ENCODE measurements at regions not wholly inside any gene's neighbourhood (a gene's known extent, or its start where the extent isn't known, plus 50 kb on each side); places are given as distances from the start of the nearest gene placed in this dataset.
"Not testable (repeated sequence)": the region's sequence is repeated elsewhere in the genome, so short reads cannot be mapped to it uniquely, and the experiment has no call there.

DNA sequence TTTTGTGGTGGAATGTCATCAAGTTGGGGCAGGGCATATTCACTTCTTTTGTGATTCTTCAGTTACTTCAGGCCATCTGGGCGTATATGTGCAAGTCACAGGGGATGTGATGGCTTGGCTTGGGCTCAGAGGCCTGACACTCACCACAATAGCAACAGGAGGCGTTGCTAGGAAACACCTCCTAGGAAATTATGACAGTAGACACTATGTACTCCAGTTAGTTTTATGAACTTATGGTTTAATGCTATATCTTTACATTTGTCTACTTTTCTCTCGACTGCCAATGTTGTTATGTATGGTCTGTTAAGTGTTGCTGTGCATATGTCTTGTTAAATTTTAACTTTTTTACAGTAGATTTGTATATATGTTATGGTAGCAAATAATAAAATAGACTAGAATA is 788.7 kb upstream of the GOT2 start:
- Histone ChIP-seq H3K9me3 (ENCODE audit: control insufficient read depth in 4 of 4, low read length in 3 of 4) (no peaks in the 10 kb centered on the region), H3K4me1 (ENCODE audit: control insufficient read depth in 4 of 4, insufficient read depth in 4 of 4, low read length in 3 of 4) (no peaks in the 10 kb centered on the region), H3K27me3 (ENCODE audit: control insufficient read depth in 4 of 4, insufficient read depth in 4 of 4, low read length in 3 of 4) (no peaks in the 10 kb centered on the region), H3K9ac (ENCODE audit: low read depth in 1 of 2, low read length in 2 of 2) (no peak overlapping the region), H3K27ac (ENCODE audit: low read depth in 1 of 2, low read length in 2 of 2) (no peak overlapping the region), H3K36me3 (ENCODE audit: control insufficient read depth in 4 of 4, insufficient read depth in 3 of 4, low read depth in 1 of 4, low read length in 3 of 4) (no peaks in the 10 kb centered on the region), H3K4me3 (ENCODE audit: low read depth in 1 of 3, low read length in 3 of 3) (no peak overlapping the region)
- WGBS = 70% methylated on average over 3 of the region's 3 CpGs
- DNase-seq (ENCODE audit: low spot score) = no peak
- no peak for TF ChIP-seq MAX (IDR thresholded peaks at IDR 0.05)
- no peak for TF ChIP-seq FOXA2 (IDR thresholded peaks at IDR 0.05)
- no peak for TF ChIP-seq HNF4G (IDR thresholded peaks at IDR 0.05)
- no peak for TF ChIP-seq RAD21 (IDR thresholded peaks at IDR 0.05)
- no peak for TF ChIP-seq TAF1 (conservative IDR thresholded peaks at IDR 0.05)
- TF ChIP-seq, protein P1, sequence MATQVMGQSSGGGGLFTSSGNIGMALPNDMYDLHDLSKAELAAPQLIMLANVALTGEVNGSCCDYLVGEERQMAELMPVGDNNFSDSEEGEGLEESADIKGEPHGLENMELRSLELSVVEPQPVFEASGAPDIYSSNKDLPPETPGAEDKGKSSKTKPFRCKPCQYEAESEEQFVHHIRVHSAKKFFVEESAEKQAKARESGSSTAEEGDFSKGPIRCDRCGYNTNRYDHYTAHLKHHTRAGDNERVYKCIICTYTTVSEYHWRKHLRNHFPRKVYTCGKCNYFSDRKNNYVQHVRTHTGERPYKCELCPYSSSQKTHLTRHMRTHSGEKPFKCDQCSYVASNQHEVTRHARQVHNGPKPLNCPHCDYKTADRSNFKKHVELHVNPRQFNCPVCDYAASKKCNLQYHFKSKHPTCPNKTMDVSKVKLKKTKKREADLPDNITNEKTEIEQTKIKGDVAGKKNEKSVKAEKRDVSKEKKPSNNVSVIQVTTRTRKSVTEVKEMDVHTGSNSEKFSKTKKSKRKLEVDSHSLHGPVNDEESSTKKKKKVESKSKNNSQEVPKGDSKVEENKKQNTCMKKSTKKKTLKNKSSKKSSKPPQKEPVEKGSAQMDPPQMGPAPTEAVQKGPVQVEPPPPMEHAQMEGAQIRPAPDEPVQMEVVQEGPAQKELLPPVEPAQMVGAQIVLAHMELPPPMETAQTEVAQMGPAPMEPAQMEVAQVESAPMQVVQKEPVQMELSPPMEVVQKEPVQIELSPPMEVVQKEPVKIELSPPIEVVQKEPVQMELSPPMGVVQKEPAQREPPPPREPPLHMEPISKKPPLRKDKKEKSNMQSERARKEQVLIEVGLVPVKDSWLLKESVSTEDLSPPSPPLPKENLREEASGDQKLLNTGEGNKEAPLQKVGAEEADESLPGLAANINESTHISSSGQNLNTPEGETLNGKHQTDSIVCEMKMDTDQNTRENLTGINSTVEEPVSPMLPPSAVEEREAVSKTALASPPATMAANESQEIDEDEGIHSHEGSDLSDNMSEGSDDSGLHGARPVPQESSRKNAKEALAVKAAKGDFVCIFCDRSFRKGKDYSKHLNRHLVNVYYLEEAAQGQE (IDR thresholded peaks at IDR 0.05) = no peak
- TF ChIP-seq, protein P2, sequence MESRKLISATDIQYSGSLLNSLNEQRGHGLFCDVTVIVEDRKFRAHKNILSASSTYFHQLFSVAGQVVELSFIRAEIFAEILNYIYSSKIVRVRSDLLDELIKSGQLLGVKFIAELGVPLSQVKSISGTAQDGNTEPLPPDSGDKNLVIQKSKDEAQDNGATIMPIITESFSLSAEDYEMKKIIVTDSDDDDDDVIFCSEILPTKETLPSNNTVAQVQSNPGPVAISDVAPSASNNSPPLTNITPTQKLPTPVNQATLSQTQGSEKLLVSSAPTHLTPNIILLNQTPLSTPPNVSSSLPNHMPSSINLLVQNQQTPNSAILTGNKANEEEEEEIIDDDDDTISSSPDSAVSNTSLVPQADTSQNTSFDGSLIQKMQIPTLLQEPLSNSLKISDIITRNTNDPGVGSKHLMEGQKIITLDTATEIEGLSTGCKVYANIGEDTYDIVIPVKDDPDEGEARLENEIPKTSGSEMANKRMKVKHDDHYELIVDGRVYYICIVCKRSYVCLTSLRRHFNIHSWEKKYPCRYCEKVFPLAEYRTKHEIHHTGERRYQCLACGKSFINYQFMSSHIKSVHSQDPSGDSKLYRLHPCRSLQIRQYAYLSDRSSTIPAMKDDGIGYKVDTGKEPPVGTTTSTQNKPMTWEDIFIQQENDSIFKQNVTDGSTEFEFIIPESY (IDR thresholded peaks at IDR 0.05) = no peak
- no peak for TF ChIP-seq YY1 (IDR thresholded peaks at IDR 0.05)
- no peak for TF ChIP-seq GABPA (IDR thresholded peaks at IDR 0.05 in 1 of 2, conservative IDR thresholded peaks at IDR 0.05 in 1 of 2)
- TF ChIP-seq RXRA (IDR thresholded peaks at IDR 0.05) = no peak
- TF ChIP-seq, protein P3, sequence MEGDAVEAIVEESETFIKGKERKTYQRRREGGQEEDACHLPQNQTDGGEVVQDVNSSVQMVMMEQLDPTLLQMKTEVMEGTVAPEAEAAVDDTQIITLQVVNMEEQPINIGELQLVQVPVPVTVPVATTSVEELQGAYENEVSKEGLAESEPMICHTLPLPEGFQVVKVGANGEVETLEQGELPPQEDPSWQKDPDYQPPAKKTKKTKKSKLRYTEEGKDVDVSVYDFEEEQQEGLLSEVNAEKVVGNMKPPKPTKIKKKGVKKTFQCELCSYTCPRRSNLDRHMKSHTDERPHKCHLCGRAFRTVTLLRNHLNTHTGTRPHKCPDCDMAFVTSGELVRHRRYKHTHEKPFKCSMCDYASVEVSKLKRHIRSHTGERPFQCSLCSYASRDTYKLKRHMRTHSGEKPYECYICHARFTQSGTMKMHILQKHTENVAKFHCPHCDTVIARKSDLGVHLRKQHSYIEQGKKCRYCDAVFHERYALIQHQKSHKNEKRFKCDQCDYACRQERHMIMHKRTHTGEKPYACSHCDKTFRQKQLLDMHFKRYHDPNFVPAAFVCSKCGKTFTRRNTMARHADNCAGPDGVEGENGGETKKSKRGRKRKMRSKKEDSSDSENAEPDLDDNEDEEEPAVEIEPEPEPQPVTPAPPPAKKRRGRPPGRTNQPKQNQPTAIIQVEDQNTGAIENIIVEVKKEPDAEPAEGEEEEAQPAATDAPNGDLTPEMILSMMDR (IDR thresholded peaks at IDR 0.05; ENCODE audit: low read depth, low read length, missing input control) = no peak

- H3K27me3 ChIP-seq (ENCODE audit: control insufficient read depth in 4 of 4, insufficient read depth in 4 of 4, low read length in 3 of 4); H3K4me3 ChIP-seq (ENCODE audit: low read depth in 1 of 3, low read length in 3 of 3); DNase-seq (ENCODE audit: low spot score); H3K9me3 ChIP-seq (ENCODE audit: control insufficient read depth in 4 of 4, low read length in 3 of 4); H3K4me1 ChIP-seq (ENCODE audit: control insufficient read depth in 4 of 4, insufficient read depth in 4 of 4, low read length in 3 of 4); H3K36me3 ChIP-seq (ENCODE audit: control insufficient read depth in 4 of 4, insufficient read depth in 3 of 4, low read depth in 1 of 4, low read length in 3 of 4); H3K27ac ChIP-seq (ENCODE audit: low read depth in 1 of 2, low read length in 2 of 2); H3K9ac ChIP-seq (ENCODE audit: low read depth in 1 of 2, low read length in 2 of 2): not testable (repeated sequence)
- WGBS = 30% methylated on average over 5 of the region's 5 CpGs
These were observed 784.6 kb upstream of the GOT2 start for GRCh38 chr16:59518721-59519120.

Data from liver (tissue), 8 donors.